Colon (tissue), 2 donors: ENCODE measurements at regions not wholly inside any gene's neighbourhood (a gene's known extent, or its start where the extent isn't known, plus 50 kb on each side); places are given as distances from the start of the nearest gene placed in this dataset.

ENCODE experiments used
- FAIRE-seq: peaks from 2 replicates; lab custom pipeline; 2012; peaks lifted over from hg19 to GRCh38; lab: Jason Lieb, UNC
- donor health status: control.
- donor health status: control.

GRCh38 chr18:68342039-68342659 is 372.8 kb downstream of the TMX3 start:
- FAIRE-seq: no peak

GRCh38 chr18:68340606-68341005 is 374.3 kb downstream of the TMX3 start:
- no peak for FAIRE-seq

GRCh38 chr18:68330658-68331057 is 384.2 kb downstream of the TMX3 start:
- FAIRE-seq: no peak

- no peak for FAIRE-seq
Observed at GRCh38 chr18:68323921-68324320, 391.0 kb downstream of the TMX3 start.

GRCh38 chr18:68316636-68317035 is 398.3 kb downstream of the TMX3 start:
- FAIRE-seq: no peak

GRCh38 chr18:68314403-68314802 is 400.5 kb downstream of the TMX3 start:
- FAIRE-seq: no peak

- FAIRE-seq: no peak
Observed at GRCh38 chr18:68301441-68301840, 413.5 kb downstream of the TMX3 start.

GRCh38 chr18:68299906-68300305 is 415.0 kb downstream of the TMX3 start:
- FAIRE-seq: no peak

GRCh38 chr18:68298330-68298729 is 416.6 kb downstream of the TMX3 start:
- no peak for FAIRE-seq

- no peak for FAIRE-seq
Observed at GRCh38 chr18:68288408-68288807, 426.5 kb downstream of the TMX3 start.

GRCh38 chr18:68284236-68284780 is 430.6 kb downstream of the TMX3 start:
- no peak for FAIRE-seq

GRCh38 chr18:68283834-68284233 is 431.1 kb downstream of the TMX3 start:
- FAIRE-seq: no peak

- no peak for FAIRE-seq
Observed at GRCh38 chr18:68282232-68282631, 432.7 kb downstream of the TMX3 start.

- no peak for FAIRE-seq
Observed at GRCh38 chr18:68275616-68276015, 439.3 kb downstream of the TMX3 start.

GRCh38 chr18:68270017-68270416 is 444.9 kb downstream of the TMX3 start:
- FAIRE-seq: no peak

- FAIRE-seq: no peak
Observed at GRCh38 chr18:68267583-68267982, 447.3 kb downstream of the TMX3 start.

- FAIRE-seq: no peak
Observed at GRCh38 chr18:68263481-68263880, 451.4 kb downstream of the TMX3 start.

GRCh38 chr18:68262690-68263294 is 452.1 kb downstream of the TMX3 start:
- no peak for FAIRE-seq

- FAIRE-seq: no peak
Observed at GRCh38 chr18:68256418-68257067, 458.4 kb downstream of the TMX3 start.

- no peak for FAIRE-seq
Observed at GRCh38 chr18:68244786-68245185, 470.1 kb downstream of the TMX3 start.

GRCh38 chr18:68241881-68242280 is 473.0 kb downstream of the TMX3 start:
- no peak for FAIRE-seq

- no peak for FAIRE-seq
Observed at GRCh38 chr18:68234676-68235075, 480.2 kb downstream of the TMX3 start.

GRCh38 chr18:68234131-68234530 is 480.8 kb downstream of the TMX3 start:
- FAIRE-seq: no peak
